ENCODE measurements at regions not wholly inside any gene's neighbourhood (a gene's known extent, or its start where the extent isn't known, plus 50 kb on each side); places are given as distances from the start of the nearest gene placed in this dataset.

DNA sequence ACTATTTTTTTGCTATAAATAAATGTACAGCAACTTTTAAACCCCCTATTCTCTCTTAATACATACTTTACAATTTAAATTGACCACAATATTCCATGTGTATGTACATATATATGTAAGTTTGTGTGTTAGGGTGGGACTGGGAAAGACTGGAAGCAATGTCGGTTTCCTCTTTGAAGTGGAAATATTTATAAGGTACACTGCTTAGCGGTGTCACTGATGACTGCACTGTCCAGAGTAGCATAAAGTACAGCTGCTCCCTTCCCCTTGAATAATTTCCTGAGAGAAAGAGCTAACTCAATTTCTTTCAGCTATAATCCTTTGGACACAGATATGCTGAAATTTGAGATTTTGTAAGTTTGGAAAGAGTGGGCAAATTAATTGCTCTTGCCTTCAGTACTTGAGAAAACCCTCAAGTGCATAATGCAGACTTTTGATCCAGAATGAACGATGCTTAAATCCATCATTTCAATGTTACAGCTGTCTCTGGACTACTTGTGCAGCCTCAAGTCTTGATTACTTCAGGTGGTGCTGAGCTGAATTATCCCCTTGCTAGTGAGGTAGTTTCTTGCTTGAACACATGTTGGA lies 267.0 kb upstream of the CFAP20DC start (continued):
- TF ChIP-seq, protein P1, sequence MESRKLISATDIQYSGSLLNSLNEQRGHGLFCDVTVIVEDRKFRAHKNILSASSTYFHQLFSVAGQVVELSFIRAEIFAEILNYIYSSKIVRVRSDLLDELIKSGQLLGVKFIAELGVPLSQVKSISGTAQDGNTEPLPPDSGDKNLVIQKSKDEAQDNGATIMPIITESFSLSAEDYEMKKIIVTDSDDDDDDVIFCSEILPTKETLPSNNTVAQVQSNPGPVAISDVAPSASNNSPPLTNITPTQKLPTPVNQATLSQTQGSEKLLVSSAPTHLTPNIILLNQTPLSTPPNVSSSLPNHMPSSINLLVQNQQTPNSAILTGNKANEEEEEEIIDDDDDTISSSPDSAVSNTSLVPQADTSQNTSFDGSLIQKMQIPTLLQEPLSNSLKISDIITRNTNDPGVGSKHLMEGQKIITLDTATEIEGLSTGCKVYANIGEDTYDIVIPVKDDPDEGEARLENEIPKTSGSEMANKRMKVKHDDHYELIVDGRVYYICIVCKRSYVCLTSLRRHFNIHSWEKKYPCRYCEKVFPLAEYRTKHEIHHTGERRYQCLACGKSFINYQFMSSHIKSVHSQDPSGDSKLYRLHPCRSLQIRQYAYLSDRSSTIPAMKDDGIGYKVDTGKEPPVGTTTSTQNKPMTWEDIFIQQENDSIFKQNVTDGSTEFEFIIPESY (IDR thresholded peaks at IDR 0.05): no peak
- TF ChIP-seq RAD21 (IDR thresholded peaks at IDR 0.05) (no peak), NR2F2 (IDR thresholded peaks at IDR 0.05) (no peak), FOXA2 (IDR thresholded peaks at IDR 0.05) (no peak), EGR1 (IDR thresholded peaks at IDR 0.05; ENCODE audit: low read depth in 2 of 2) (no peak), FOXA1 (IDR thresholded peaks at IDR 0.05) (no peak)

DNA sequence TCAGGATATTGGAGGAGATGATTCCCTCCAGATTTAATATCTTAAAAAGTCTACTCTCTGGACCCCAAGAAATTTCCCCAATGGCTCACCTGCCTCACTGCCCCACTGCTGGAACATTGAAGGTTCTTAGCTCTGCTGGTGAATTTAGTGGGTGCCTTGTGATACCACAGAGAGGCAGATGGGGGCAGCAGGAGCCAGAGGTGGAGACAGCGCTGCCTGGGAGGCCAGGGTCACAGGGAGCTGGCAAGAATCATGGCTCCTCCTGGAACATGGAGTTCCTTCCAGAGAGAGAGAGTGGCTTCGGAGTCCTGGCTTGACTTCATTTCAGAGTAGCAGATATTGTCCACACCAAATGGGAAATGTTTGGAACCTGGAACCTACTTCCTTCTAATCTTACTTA lies 263.5 kb upstream of the CFAP20DC start:
- DNase-seq (ENCODE audit: low spot score): no peak
- Histone ChIP-seq H3K27ac (ENCODE audit: low read depth in 1 of 2, low read length in 2 of 2) (no peak overlapping the region), H3K9me3 (ENCODE audit: control insufficient read depth in 4 of 4, low read length in 3 of 4) (no peaks in the 10 kb centered on the region), H3K9ac (ENCODE audit: low read depth in 1 of 2, low read length in 2 of 2) (no peak overlapping the region), H3K4me3 (ENCODE audit: low read depth in 1 of 3, low read length in 3 of 3) (no peak overlapping the region), H3K36me3 (ENCODE audit: control insufficient read depth in 4 of 4, insufficient read depth in 3 of 4, low read depth in 1 of 4, low read length in 3 of 4) (no peaks in the 10 kb centered on the region), H3K4me1 (ENCODE audit: control insufficient read depth in 4 of 4, insufficient read depth in 4 of 4, low read length in 3 of 4) (no peaks in the 10 kb centered on the region), H3K27me3 (ENCODE audit: control insufficient read depth in 4 of 4, insufficient read depth in 4 of 4, low read length in 3 of 4) (peaks cover 0 to 9% (median 0%) of the 10 kb centered on the region in 4 donors)
- TF ChIP-seq, protein P2, sequence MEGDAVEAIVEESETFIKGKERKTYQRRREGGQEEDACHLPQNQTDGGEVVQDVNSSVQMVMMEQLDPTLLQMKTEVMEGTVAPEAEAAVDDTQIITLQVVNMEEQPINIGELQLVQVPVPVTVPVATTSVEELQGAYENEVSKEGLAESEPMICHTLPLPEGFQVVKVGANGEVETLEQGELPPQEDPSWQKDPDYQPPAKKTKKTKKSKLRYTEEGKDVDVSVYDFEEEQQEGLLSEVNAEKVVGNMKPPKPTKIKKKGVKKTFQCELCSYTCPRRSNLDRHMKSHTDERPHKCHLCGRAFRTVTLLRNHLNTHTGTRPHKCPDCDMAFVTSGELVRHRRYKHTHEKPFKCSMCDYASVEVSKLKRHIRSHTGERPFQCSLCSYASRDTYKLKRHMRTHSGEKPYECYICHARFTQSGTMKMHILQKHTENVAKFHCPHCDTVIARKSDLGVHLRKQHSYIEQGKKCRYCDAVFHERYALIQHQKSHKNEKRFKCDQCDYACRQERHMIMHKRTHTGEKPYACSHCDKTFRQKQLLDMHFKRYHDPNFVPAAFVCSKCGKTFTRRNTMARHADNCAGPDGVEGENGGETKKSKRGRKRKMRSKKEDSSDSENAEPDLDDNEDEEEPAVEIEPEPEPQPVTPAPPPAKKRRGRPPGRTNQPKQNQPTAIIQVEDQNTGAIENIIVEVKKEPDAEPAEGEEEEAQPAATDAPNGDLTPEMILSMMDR (IDR thresholded peaks at IDR 0.05; ENCODE audit: low read depth, low read length, missing input control): peak; percentile 44
- TF ChIP-seq RAD21 (IDR thresholded peaks at IDR 0.05) (peak; percentile 78 to 93), HNF4A (conservative IDR thresholded peaks at IDR 0.05) (peak in 1 of 2 donors; percentile 14), GABPA (IDR thresholded peaks at IDR 0.05 in 1 of 2, conservative IDR thresholded peaks at IDR 0.05 in 1 of 2) (no peak), RXRA (IDR thresholded peaks at IDR 0.05) (peak in 1 of 2 donors; percentile 25)
- 52% methylated on average over 2 of the region's 2 CpGs for WGBS

DNA sequence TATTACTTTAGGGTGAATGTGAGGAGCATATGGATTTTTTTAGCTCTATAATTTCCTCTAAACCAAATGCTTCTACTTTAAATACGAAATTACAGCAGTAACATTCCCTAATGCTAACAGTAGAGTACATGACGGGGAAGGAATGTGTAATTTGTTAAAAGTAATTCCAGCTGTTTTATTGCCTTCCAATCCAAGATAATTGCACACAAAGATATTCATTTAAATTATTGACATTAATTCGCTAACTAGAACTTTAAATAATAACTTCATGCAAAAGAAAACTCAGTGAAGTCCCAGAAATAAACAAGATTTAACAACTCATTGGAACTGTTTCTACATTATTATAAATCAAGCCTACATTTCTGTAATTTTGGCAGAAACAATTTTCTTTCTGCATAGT lies 261.4 kb upstream of the CFAP20DC start:
- no peak for DNase-seq (ENCODE audit: low spot score)
- WGBS: 82% methylated on average over 3 of the region's 3 CpGs
- Histone ChIP-seq H3K4me3 (ENCODE audit: low read depth in 1 of 3, low read length in 3 of 3) (no peak overlapping the region), H3K9ac (ENCODE audit: low read depth in 1 of 2, low read length in 2 of 2) (no peak overlapping the region), H3K9me3 (ENCODE audit: control insufficient read depth in 4 of 4, low read length in 3 of 4) (no peaks in the 10 kb centered on the region), H3K36me3 (ENCODE audit: control insufficient read depth in 4 of 4, insufficient read depth in 3 of 4, low read depth in 1 of 4, low read length in 3 of 4) (no peaks in the 10 kb centered on the region), H3K27me3 (ENCODE audit: control insufficient read depth in 4 of 4, insufficient read depth in 4 of 4, low read length in 3 of 4) (peaks cover 0 to 9% (median 0%) of the 10 kb centered on the region in 4 donors), H3K4me1 (ENCODE audit: control insufficient read depth in 4 of 4, insufficient read depth in 4 of 4, low read length in 3 of 4) (no peaks in the 10 kb centered on the region), H3K27ac (ENCODE audit: low read depth in 1 of 2, low read length in 2 of 2) (no peak overlapping the region)
- TF ChIP-seq GABPA (IDR thresholded peaks at IDR 0.05 in 1 of 2, conservative IDR thresholded peaks at IDR 0.05 in 1 of 2) (no peak), JUND (IDR thresholded peaks at IDR 0.05) (no peak), TAF1 (conservative IDR thresholded peaks at IDR 0.05) (no peak), FOXA2 (IDR thresholded peaks at IDR 0.05) (no peak), YY1 (IDR thresholded peaks at IDR 0.05) (no peak), FOXA1 (IDR thresholded peaks at IDR 0.05) (no peak), RXRA (IDR thresholded peaks at IDR 0.05) (no peak), HNF4A (conservative IDR thresholded peaks at IDR 0.05) (no peak)
- TF ChIP-seq, protein P3, sequence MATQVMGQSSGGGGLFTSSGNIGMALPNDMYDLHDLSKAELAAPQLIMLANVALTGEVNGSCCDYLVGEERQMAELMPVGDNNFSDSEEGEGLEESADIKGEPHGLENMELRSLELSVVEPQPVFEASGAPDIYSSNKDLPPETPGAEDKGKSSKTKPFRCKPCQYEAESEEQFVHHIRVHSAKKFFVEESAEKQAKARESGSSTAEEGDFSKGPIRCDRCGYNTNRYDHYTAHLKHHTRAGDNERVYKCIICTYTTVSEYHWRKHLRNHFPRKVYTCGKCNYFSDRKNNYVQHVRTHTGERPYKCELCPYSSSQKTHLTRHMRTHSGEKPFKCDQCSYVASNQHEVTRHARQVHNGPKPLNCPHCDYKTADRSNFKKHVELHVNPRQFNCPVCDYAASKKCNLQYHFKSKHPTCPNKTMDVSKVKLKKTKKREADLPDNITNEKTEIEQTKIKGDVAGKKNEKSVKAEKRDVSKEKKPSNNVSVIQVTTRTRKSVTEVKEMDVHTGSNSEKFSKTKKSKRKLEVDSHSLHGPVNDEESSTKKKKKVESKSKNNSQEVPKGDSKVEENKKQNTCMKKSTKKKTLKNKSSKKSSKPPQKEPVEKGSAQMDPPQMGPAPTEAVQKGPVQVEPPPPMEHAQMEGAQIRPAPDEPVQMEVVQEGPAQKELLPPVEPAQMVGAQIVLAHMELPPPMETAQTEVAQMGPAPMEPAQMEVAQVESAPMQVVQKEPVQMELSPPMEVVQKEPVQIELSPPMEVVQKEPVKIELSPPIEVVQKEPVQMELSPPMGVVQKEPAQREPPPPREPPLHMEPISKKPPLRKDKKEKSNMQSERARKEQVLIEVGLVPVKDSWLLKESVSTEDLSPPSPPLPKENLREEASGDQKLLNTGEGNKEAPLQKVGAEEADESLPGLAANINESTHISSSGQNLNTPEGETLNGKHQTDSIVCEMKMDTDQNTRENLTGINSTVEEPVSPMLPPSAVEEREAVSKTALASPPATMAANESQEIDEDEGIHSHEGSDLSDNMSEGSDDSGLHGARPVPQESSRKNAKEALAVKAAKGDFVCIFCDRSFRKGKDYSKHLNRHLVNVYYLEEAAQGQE (IDR thresholded peaks at IDR 0.05): no peak
- TF ChIP-seq, protein P1 (IDR thresholded peaks at IDR 0.05): no peak
- TF ChIP-seq, protein P4, sequence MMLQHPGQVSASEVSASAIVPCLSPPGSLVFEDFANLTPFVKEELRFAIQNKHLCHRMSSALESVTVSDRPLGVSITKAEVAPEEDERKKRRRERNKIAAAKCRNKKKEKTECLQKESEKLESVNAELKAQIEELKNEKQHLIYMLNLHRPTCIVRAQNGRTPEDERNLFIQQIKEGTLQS (IDR thresholded peaks at IDR 0.05): no peak
